ENCODE measurements at regions not wholly inside any gene's neighbourhood (a gene's known extent, or its start where the extent isn't known, plus 50 kb on each side); places are given as distances from the start of the nearest gene placed in this dataset.

DNA sequence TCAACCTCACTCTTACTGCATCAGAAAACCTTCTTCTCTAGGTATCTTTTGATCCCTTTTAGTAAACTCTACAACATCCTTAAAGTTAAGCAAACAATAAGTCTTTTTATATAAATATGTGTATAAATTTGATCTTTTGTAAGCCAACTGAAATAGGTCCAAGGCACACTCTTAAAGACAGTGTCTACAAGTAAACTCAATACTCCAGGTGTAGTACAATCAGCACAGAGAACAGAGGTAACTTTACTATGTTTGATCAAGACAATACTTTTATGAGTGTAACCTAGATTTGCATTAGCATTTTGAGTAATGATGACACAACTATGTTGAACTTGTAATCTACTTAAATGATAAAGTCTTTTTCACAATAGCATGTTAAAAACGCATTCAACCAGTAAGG is 593.1 kb upstream of the CHAC2 start:
- H3K4me3 ChIP-seq (ENCODE audit: low read depth, poor library complexity, severe bottlenecking), result no peak overlapping the region
- intact Hi-C loops (cut with DNase I; ENCODE audit: low total_unique reads), result no loop called here
- DNase-seq (ENCODE audit: low spot score in 2 of 2), result no peak
- WGBS, 2 donors, result 87 to 92% methylated on average over 1 of the region's 1 CpG
- no peak for TF ChIP-seq POLR2A (IDR thresholded peaks at IDR 0.05)
- TF ChIP-seq, protein P1, sequence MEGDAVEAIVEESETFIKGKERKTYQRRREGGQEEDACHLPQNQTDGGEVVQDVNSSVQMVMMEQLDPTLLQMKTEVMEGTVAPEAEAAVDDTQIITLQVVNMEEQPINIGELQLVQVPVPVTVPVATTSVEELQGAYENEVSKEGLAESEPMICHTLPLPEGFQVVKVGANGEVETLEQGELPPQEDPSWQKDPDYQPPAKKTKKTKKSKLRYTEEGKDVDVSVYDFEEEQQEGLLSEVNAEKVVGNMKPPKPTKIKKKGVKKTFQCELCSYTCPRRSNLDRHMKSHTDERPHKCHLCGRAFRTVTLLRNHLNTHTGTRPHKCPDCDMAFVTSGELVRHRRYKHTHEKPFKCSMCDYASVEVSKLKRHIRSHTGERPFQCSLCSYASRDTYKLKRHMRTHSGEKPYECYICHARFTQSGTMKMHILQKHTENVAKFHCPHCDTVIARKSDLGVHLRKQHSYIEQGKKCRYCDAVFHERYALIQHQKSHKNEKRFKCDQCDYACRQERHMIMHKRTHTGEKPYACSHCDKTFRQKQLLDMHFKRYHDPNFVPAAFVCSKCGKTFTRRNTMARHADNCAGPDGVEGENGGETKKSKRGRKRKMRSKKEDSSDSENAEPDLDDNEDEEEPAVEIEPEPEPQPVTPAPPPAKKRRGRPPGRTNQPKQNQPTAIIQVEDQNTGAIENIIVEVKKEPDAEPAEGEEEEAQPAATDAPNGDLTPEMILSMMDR (IDR thresholded peaks at IDR 0.05), result no peak

DNA sequence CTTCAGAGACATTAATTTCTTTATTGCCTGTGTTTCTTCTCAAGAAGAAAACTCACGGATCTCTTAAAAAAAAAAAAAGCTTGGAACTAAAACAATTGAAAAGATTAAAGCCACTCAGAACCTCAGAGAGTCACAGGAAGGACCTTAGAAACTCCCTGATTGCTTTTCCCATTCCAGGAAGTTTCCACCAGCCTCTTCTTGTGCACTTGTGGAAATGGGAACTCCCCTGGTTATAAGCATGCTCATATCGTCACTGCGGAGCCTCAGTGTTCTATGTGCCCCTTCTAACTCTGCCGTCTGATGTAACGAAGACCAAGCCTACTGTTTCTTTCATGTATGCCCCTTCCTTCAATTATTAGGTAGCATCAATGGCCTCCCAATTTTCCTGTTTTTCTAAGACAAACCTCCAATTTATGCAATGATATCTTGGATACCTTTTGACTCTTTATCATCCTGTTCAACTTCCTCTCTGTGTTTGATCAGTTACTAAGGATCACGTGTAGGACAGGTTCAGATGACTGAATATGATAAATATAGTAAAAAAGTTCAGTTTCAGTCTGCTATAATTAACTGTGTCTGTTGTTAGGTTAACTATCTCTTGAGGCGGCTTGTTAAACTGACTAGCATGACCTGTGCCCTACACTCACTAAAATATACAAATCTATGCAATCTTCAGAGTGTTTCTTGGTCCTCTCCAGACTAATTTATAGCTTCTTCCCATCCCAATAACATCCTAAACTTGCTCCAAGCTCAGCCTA is 593.7 kb upstream of the CHAC2 start:
- TF ChIP-seq, protein P1 (IDR thresholded peaks at IDR 0.05), result no peak
- no peak for TF ChIP-seq POLR2A (IDR thresholded peaks at IDR 0.05)
- WGBS, 2 donors, result 63 to 71% methylated on average over 7 of the region's 7 CpGs
- DNase-seq (ENCODE audit: low spot score in 2 of 2), result no peak
- H3K4me3 ChIP-seq (ENCODE audit: low read depth, poor library complexity, severe bottlenecking), result no peak overlapping the region
- intact Hi-C loops (cut with DNase I; ENCODE audit: low total_unique reads), result no loop called here

DNA sequence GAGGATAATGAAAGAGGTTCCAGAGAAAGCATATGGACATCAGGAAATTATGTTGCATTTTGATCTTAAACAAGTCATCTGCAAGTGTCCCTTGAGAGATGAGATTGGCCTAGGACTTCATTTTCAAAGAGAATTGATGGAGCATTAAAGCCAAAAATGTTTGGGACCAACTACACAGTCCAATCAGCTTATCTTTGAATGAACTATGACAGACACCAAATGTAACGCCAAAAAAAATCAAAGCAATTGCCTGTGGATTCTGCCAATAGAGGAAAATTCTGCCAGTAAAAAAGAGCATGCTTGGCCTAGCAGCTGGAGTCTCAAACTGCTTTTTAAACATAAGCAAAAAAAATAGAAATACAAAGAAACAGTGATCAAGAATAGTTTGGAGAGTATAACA is 594.5 kb upstream of the CHAC2 start:
- intact Hi-C loops (cut with DNase I; ENCODE audit: low total_unique reads), result no loop called here
- 36 to 55% methylated on average over 1 of the region's 1 CpG for WGBS, 2 donors
- DNase-seq (ENCODE audit: low spot score in 2 of 2), result no peak
- TF ChIP-seq POLR2A (IDR thresholded peaks at IDR 0.05), result no peak
- TF ChIP-seq, protein P1 (IDR thresholded peaks at IDR 0.05), result no peak
- H3K4me3 ChIP-seq (ENCODE audit: low read depth, poor library complexity, severe bottlenecking), result no peak overlapping the region

DNA sequence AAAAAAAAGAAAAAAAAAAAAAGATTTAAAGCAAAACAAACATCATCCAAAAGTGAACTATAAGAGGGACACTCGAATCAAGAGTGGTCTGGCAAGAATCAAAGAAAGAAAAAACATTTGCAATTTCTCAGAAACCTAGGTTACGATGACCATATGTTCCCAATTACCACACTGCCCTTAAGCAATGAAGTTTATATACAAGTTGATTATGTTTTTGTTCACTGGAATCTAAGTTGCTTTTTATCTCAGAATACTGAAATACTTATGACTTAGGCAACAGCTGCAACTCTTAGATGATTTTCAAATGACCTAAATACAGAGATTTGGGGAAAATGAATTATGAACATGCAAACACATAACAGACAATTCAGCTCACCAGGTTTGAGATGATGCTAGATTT is 597.1 kb upstream of the CHAC2 start:
- 58 to 62% methylated on average over 2 of the region's 2 CpGs for WGBS, 2 donors
- TF ChIP-seq, protein P1 (IDR thresholded peaks at IDR 0.05), result no peak
- TF ChIP-seq POLR2A (IDR thresholded peaks at IDR 0.05), result no peak
- DNase-seq (ENCODE audit: low spot score in 2 of 2), result no peak
- intact Hi-C loops (cut with DNase I; ENCODE audit: low total_unique reads), result no loop called here
- H3K4me3 ChIP-seq (ENCODE audit: low read depth, poor library complexity, severe bottlenecking), result no peak overlapping the region

DNA sequence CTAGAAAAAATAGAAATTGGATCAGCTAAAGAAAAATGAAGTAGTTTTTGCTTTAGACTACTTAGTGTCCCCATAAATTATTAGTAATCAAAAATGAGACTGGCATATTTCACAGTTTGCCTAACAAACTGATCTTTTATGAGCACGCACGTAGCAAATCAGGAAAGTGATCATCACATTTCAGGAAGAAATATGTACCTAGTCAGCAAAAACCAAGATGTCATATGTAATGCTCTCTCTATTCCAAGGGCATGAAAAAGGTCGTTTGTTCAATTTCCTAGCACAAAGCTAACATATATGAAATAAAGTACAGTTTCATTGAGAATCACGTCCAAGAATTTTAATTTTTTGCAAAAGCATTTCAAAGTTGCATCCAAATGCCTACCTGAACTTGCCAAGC is 600.4 kb upstream of the CHAC2 start:
- 71 to 74% methylated on average over 4 of the region's 4 CpGs for WGBS, 2 donors
- no peak for DNase-seq (ENCODE audit: low spot score in 2 of 2)
- TF ChIP-seq, protein P1 (IDR thresholded peaks at IDR 0.05), result no peak
- TF ChIP-seq POLR2A (IDR thresholded peaks at IDR 0.05), result no peak
- intact Hi-C loops (cut with DNase I; ENCODE audit: low total_unique reads), result no loop called here
- no peak overlapping the region for H3K4me3 ChIP-seq (ENCODE audit: low read depth, poor library complexity, severe bottlenecking)

DNA sequence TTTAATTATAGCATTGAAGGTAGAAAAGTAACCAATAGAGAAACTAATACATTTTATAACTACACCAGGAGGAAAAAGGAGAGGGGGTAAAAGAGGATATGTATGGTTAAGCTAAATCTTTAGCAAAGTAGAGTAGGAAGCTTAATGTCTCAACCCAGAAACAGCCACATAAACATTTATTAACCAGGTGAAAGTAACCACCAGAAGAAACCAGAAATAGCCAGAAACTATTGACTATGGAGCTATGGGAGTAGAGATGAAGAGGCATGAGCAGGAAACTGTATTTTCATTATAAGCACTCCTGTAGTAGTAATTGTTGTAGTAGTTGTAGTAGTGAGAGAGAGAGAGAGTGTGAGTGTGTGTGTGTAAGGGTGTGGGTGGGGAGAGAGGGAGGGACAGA is 617.5 kb upstream of the CHAC2 start:
- DNase-seq (ENCODE audit: low spot score in 2 of 2), result no peak
- TF ChIP-seq POLR2A (IDR thresholded peaks at IDR 0.05), result no peak
- TF ChIP-seq, protein P1 (IDR thresholded peaks at IDR 0.05), result no peak
- intact Hi-C loops (cut with DNase I; ENCODE audit: low total_unique reads), result no loop called here

More for the DNA sequence above, 617.5 kb upstream of the CHAC2 start:
- no peak overlapping the region for H3K4me3 ChIP-seq (ENCODE audit: low read depth, poor library complexity, severe bottlenecking)

All from lower leg skin (tissue), 4 donors.